ENCODE measurements at regions not wholly inside any gene's neighbourhood (a gene's known extent, or its start where the extent isn't known, plus 50 kb on each side); places are given as distances from the start of the nearest gene placed in this dataset.

- Histone ChIP-seq H3K27me3 (ENCODE audit: control insufficient read depth in 3 of 3, insufficient read depth in 3 of 3, low read length in 3 of 3) (no peaks in the 10 kb centered on the region), H3K27ac (ENCODE audit: low read depth in 1 of 3, low read length in 2 of 3) (no peak overlapping the region), H3K36me3 (ENCODE audit: control insufficient read depth in 3 of 3, insufficient read depth in 2 of 3, low read depth in 1 of 3, low read length in 3 of 3) (no peaks in the 10 kb centered on the region), H3K4me3 (ENCODE audit: low read depth in 1 of 3, low read length in 3 of 3) (no peak overlapping the region), H3K9me3 (ENCODE audit: control insufficient read depth in 2 of 2, insufficient read depth in 1 of 2, low read depth in 1 of 2, low read length in 1 of 2) (no peaks in the 10 kb centered on the region), H3K4me1 (ENCODE audit: control insufficient read depth in 3 of 3, insufficient read depth in 2 of 3, low read depth in 1 of 3, low read length in 2 of 3) (no peaks in the 10 kb centered on the region)
- DNase-seq (no peak), FAIRE-seq (no peak)
- WGBS, 3 donors, result 60 to 71% (median 63%) methylated on average over 3 of the region's 3 CpGs
Observed at GRCh38 chr13:54912367-54912766, 1883.8 kb downstream of the OLFM4 start.

GRCh38 chr13:54913668-54914067, 1885.1 kb downstream of the OLFM4 start:
- no peak overlapping the region for H3K27ac ChIP-seq (ENCODE audit: low read depth in 1 of 3, low read length in 2 of 3)
- H3K4me3 ChIP-seq (ENCODE audit: low read depth in 1 of 3, low read length in 3 of 3), result no peak overlapping the region
- WGBS, 3 donors, result 74 to 82% (median 77%) methylated on average over 4 of the region's 4 CpGs
- no peaks in the 10 kb centered on the region for H3K4me1 ChIP-seq (ENCODE audit: control insufficient read depth in 3 of 3, insufficient read depth in 2 of 3, low read depth in 1 of 3, low read length in 2 of 3)
- FAIRE-seq, result no peak
- no peaks in the 10 kb centered on the region for H3K27me3 ChIP-seq (ENCODE audit: control insufficient read depth in 3 of 3, insufficient read depth in 3 of 3, low read length in 3 of 3)
- H3K36me3 ChIP-seq (ENCODE audit: control insufficient read depth in 3 of 3, insufficient read depth in 2 of 3, low read depth in 1 of 3, low read length in 3 of 3), result no peaks in the 10 kb centered on the region
- DNase-seq, result no peak
- no peaks in the 10 kb centered on the region for H3K9me3 ChIP-seq (ENCODE audit: control insufficient read depth in 2 of 2, insufficient read depth in 1 of 2, low read depth in 1 of 2, low read length in 1 of 2)

GRCh38 chr13:54927538-54927937, 1898.9 kb downstream of the OLFM4 start:
- Histone ChIP-seq H3K27ac (ENCODE audit: low read depth in 1 of 3, low read length in 2 of 3) (no peak overlapping the region), H3K36me3 (ENCODE audit: control insufficient read depth in 3 of 3, insufficient read depth in 2 of 3, low read depth in 1 of 3, low read length in 3 of 3) (no peaks in the 10 kb centered on the region), H3K4me3 (ENCODE audit: low read depth in 1 of 3, low read length in 3 of 3) (no peak overlapping the region), H3K27me3 (ENCODE audit: control insufficient read depth in 3 of 3, insufficient read depth in 3 of 3, low read length in 3 of 3) (no peaks in the 10 kb centered on the region), H3K9me3 (ENCODE audit: control insufficient read depth in 2 of 2, insufficient read depth in 1 of 2, low read depth in 1 of 2, low read length in 1 of 2) (no peaks in the 10 kb centered on the region), H3K4me1 (ENCODE audit: control insufficient read depth in 3 of 3, insufficient read depth in 2 of 3, low read depth in 1 of 3, low read length in 2 of 3) (no peaks in the 10 kb centered on the region)
- no peak for DNase-seq
- FAIRE-seq, result no peak

- DNase-seq (no peak), FAIRE-seq (no peak)
- no peak overlapping the region for H3K27ac ChIP-seq (ENCODE audit: low read depth in 1 of 3, low read length in 2 of 3)
- no peaks in the 10 kb centered on the region for H3K27me3 ChIP-seq (ENCODE audit: control insufficient read depth in 3 of 3, insufficient read depth in 3 of 3, low read length in 3 of 3)
- no peaks in the 10 kb centered on the region for H3K9me3 ChIP-seq (ENCODE audit: control insufficient read depth in 2 of 2, insufficient read depth in 1 of 2, low read depth in 1 of 2, low read length in 1 of 2)
- no peaks in the 10 kb centered on the region for H3K36me3 ChIP-seq (ENCODE audit: control insufficient read depth in 3 of 3, insufficient read depth in 2 of 3, low read depth in 1 of 3, low read length in 3 of 3)
- no peaks in the 10 kb centered on the region for H3K4me1 ChIP-seq (ENCODE audit: control insufficient read depth in 3 of 3, insufficient read depth in 2 of 3, low read depth in 1 of 3, low read length in 2 of 3)
- no peak overlapping the region for H3K4me3 ChIP-seq (ENCODE audit: low read depth in 1 of 3, low read length in 3 of 3)
- WGBS, 3 donors, result 84 to 95% (median 87%) methylated on average over 2 of the region's 2 CpGs
Observed at GRCh38 chr13:54928071-54928470, 1899.5 kb downstream of the OLFM4 start.

- H3K27ac ChIP-seq (ENCODE audit: low read depth in 1 of 3, low read length in 2 of 3), result no peak overlapping the region
- FAIRE-seq (no peak), DNase-seq (no peak)
- no peaks in the 10 kb centered on the region for H3K36me3 ChIP-seq (ENCODE audit: control insufficient read depth in 3 of 3, insufficient read depth in 2 of 3, low read depth in 1 of 3, low read length in 3 of 3)
- WGBS, 3 donors, result 8 to 33% (median 16%) methylated on average over 3 of the region's 3 CpGs
- no peaks in the 10 kb centered on the region for H3K9me3 ChIP-seq (ENCODE audit: control insufficient read depth in 2 of 2, insufficient read depth in 1 of 2, low read depth in 1 of 2, low read length in 1 of 2)
- no peaks in the 10 kb centered on the region for H3K4me1 ChIP-seq (ENCODE audit: control insufficient read depth in 3 of 3, insufficient read depth in 2 of 3, low read depth in 1 of 3, low read length in 2 of 3)
- H3K27me3 ChIP-seq (ENCODE audit: control insufficient read depth in 3 of 3, insufficient read depth in 3 of 3, low read length in 3 of 3), result no peaks in the 10 kb centered on the region
- H3K4me3 ChIP-seq (ENCODE audit: low read depth in 1 of 3, low read length in 3 of 3), result no peak overlapping the region
Observed at GRCh38 chr13:54934121-54934520, 1905.5 kb downstream of the OLFM4 start.

- 22 to 42% (median 25%) methylated on average over 1 of the region's 1 CpG for WGBS, 3 donors
Observed at GRCh38 chr13:54945973-54946372, 1917.4 kb downstream of the OLFM4 start.

GRCh38 chr13:54949735-54950134, 1921.1 kb downstream of the OLFM4 start:
- Histone ChIP-seq H3K4me1 (ENCODE audit: control insufficient read depth in 3 of 3, insufficient read depth in 2 of 3, low read depth in 1 of 3, low read length in 2 of 3) (no peaks in the 10 kb centered on the region), H3K9me3 (ENCODE audit: control insufficient read depth in 2 of 2, insufficient read depth in 1 of 2, low read depth in 1 of 2, low read length in 1 of 2) (no peaks in the 10 kb centered on the region), H3K4me3 (ENCODE audit: low read depth in 1 of 3, low read length in 3 of 3) (no peak overlapping the region), H3K27me3 (ENCODE audit: control insufficient read depth in 3 of 3, insufficient read depth in 3 of 3, low read length in 3 of 3) (no peaks in the 10 kb centered on the region), H3K27ac (ENCODE audit: low read depth in 1 of 3, low read length in 2 of 3) (no peak overlapping the region), H3K36me3 (ENCODE audit: control insufficient read depth in 3 of 3, insufficient read depth in 2 of 3, low read depth in 1 of 3, low read length in 3 of 3) (no peaks in the 10 kb centered on the region)
- FAIRE-seq (no peak), DNase-seq (no peak)
- WGBS, 3 donors, result 49 to 63% (median 49%) methylated on average over 4 of the region's 4 CpGs

More at GRCh38 chr13:54945973-54946372, 1917.4 kb downstream of the OLFM4 start:
- H3K27me3 ChIP-seq (ENCODE audit: control insufficient read depth in 3 of 3, insufficient read depth in 3 of 3, low read length in 3 of 3), result no peaks in the 10 kb centered on the region
- H3K9me3 ChIP-seq (ENCODE audit: control insufficient read depth in 2 of 2, insufficient read depth in 1 of 2, low read depth in 1 of 2, low read length in 1 of 2), result no peaks in the 10 kb centered on the region
- no peaks in the 10 kb centered on the region for H3K36me3 ChIP-seq (ENCODE audit: control insufficient read depth in 3 of 3, insufficient read depth in 2 of 3, low read depth in 1 of 3, low read length in 3 of 3)
- no peak overlapping the region for H3K27ac ChIP-seq (ENCODE audit: low read depth in 1 of 3, low read length in 2 of 3)
- no peak for DNase-seq
- FAIRE-seq, result no peak
- no peaks in the 10 kb centered on the region for H3K4me1 ChIP-seq (ENCODE audit: control insufficient read depth in 3 of 3, insufficient read depth in 2 of 3, low read depth in 1 of 3, low read length in 2 of 3)
- no peak overlapping the region for H3K4me3 ChIP-seq (ENCODE audit: low read depth in 1 of 3, low read length in 3 of 3)

GRCh38 chr13:54950546-54950945, 1921.9 kb downstream of the OLFM4 start:
- H3K4me1 ChIP-seq (ENCODE audit: control insufficient read depth in 3 of 3, insufficient read depth in 2 of 3, low read depth in 1 of 3, low read length in 2 of 3), result no peaks in the 10 kb centered on the region
- FAIRE-seq (no peak), DNase-seq (no peak)
- whole genome bisulfite sequencing, 3 donors, result 71 to 85% (median 80%) methylated on average over 1 of the region's 1 CpG
- no peaks in the 10 kb centered on the region for H3K9me3 ChIP-seq (ENCODE audit: control insufficient read depth in 2 of 2, insufficient read depth in 1 of 2, low read depth in 1 of 2, low read length in 1 of 2)
- H3K4me3 ChIP-seq (ENCODE audit: low read depth in 1 of 3, low read length in 3 of 3), result no peak overlapping the region
- no peaks in the 10 kb centered on the region for H3K36me3 ChIP-seq (ENCODE audit: control insufficient read depth in 3 of 3, insufficient read depth in 2 of 3, low read depth in 1 of 3, low read length in 3 of 3)
- H3K27ac ChIP-seq (ENCODE audit: low read depth in 1 of 3, low read length in 2 of 3), result no peak overlapping the region
- no peaks in the 10 kb centered on the region for H3K27me3 ChIP-seq (ENCODE audit: control insufficient read depth in 3 of 3, insufficient read depth in 3 of 3, low read length in 3 of 3)

GRCh38 chr13:54953786-54954185, 1925.2 kb downstream of the OLFM4 start:
- no peaks in the 10 kb centered on the region for H3K4me1 ChIP-seq (ENCODE audit: control insufficient read depth in 3 of 3, insufficient read depth in 2 of 3, low read depth in 1 of 3, low read length in 2 of 3)
- H3K4me3 ChIP-seq (ENCODE audit: low read depth in 1 of 3, low read length in 3 of 3), result no peak overlapping the region
- peaks cover 0 to 5% of the 10 kb centered on the region in 2 donors for H3K9me3 ChIP-seq (ENCODE audit: control insufficient read depth in 2 of 2, insufficient read depth in 1 of 2, low read depth in 1 of 2, low read length in 1 of 2)
- no peaks in the 10 kb centered on the region for H3K36me3 ChIP-seq (ENCODE audit: control insufficient read depth in 3 of 3, insufficient read depth in 2 of 3, low read depth in 1 of 3, low read length in 3 of 3)
- DNase-seq (no peak), FAIRE-seq (no peak)
- no peak overlapping the region for H3K27ac ChIP-seq (ENCODE audit: low read depth in 1 of 3, low read length in 2 of 3)
- 48 to 74% (median 53%) methylated on average over 1 of the region's 1 CpG for WGBS, 3 donors
- no peaks in the 10 kb centered on the region for H3K27me3 ChIP-seq (ENCODE audit: control insufficient read depth in 3 of 3, insufficient read depth in 3 of 3, low read length in 3 of 3)
